ENCODE measurements at regions not wholly inside any gene's neighbourhood (a gene's known extent, or its start where the extent isn't known, plus 50 kb on each side); places are given as distances from the start of the nearest gene placed in this dataset.

DNA sequence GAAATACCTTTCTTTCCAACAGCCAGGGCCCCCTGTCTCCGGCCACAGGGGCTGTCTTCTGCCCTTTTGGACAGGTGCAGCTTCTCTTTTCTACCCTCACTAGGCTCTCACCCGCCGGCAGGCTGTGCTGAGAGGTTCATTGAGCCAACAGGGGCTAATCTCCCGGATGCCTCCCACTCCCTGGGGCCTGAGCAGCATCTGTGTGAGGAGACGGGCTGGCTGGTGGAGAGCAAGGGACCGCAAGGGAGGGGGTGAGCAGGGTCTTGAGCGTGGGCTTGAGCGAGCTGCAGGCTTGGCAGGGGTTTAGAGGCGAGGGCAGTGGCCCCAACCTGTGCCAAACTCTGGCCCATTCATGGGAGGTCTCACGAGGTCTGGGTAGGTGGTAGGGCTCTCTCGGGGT, 56.5 kb upstream of the CST7 start:
- H3K27ac ChIP-seq (ENCODE audit: extremely low read depth, low read depth, low read length) = no peak overlapping the region
- no peaks in the 10 kb centered on the region for H3K36me3 ChIP-seq (ENCODE audit: control insufficient read depth in 2 of 2, insufficient read depth in 1 of 2, low read length in 2 of 2)
- H3K4me3 ChIP-seq (ENCODE audit: low read depth, low read length) = no peak overlapping the region
- TF ChIP-seq ZNF837 (tag by site-specific recombination; IDR thresholded peaks at IDR 0.05) = no peak
- no peak for TF ChIP-seq ZNF426 (tag by site-specific recombination; IDR thresholded peaks at IDR 0.05)
- no peak for TF ChIP-seq MYNN (tag by site-specific recombination; IDR thresholded peaks at IDR 0.05; ENCODE audit: borderline replicate concordance)
- TF ChIP-seq, protein P1, sequence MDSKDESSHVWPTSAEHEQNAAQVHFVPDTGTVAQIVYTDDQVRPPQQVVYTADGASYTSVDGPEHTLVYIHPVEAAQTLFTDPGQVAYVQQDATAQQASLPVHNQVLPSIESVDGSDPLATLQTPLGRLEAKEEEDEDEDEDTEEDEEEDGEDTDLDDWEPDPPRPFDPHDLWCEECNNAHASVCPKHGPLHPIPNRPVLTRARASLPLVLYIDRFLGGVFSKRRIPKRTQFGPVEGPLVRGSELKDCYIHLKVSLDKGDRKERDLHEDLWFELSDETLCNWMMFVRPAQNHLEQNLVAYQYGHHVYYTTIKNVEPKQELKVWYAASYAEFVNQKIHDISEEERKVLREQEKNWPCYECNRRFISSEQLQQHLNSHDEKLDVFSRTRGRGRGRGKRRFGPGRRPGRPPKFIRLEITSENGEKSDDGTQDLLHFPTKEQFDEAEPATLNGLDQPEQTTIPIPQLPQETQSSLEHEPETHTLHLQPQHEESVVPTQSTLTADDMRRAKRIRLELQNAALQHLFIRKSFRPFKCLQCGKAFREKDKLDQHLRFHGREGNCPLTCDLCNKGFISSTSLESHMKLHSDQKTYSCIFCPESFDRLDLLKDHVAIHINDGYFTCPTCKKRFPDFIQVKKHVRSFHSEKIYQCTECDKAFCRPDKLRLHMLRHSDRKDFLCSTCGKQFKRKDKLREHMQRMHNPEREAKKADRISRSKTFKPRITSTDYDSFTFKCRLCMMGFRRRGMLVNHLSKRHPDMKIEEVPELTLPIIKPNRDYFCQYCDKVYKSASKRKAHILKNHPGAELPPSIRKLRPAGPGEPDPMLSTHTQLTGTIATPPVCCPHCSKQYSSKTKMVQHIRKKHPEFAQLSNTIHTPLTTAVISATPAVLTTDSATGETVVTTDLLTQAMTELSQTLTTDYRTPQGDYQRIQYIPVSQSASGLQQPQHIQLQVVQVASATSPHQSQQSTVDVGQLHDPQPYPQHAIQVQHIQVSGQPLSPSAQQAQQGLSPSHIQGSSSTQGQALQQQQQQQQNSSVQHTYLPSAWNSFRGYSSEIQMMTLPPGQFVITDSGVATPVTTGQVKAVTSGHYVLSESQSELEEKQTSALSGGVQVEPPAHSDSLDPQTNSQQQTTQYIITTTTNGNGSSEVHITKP (tag by site-specific recombination; IDR thresholded peaks at IDR 0.05) = no peak
- TF ChIP-seq KLF1 (tag by site-specific recombination; IDR thresholded peaks at IDR 0.05) = no peak
- TF ChIP-seq ZNF561 (tag by site-specific recombination; IDR thresholded peaks at IDR 0.05; ENCODE audit: borderline replicate concordance) = no peak
- no peak for TF ChIP-seq ZNF658 (tag by site-specific recombination; IDR thresholded peaks at IDR 0.05)
- no peak for TF ChIP-seq ZNF433 (tag by site-specific recombination; IDR thresholded peaks at IDR 0.05; ENCODE audit: low read depth)
- no peak for TF ChIP-seq GLIS2 (tag by site-specific recombination; IDR thresholded peaks at IDR 0.05)
- no peak for TF ChIP-seq ZNF2 (tag by site-specific recombination; IDR thresholded peaks at IDR 0.05)
- TF ChIP-seq, protein P2, sequence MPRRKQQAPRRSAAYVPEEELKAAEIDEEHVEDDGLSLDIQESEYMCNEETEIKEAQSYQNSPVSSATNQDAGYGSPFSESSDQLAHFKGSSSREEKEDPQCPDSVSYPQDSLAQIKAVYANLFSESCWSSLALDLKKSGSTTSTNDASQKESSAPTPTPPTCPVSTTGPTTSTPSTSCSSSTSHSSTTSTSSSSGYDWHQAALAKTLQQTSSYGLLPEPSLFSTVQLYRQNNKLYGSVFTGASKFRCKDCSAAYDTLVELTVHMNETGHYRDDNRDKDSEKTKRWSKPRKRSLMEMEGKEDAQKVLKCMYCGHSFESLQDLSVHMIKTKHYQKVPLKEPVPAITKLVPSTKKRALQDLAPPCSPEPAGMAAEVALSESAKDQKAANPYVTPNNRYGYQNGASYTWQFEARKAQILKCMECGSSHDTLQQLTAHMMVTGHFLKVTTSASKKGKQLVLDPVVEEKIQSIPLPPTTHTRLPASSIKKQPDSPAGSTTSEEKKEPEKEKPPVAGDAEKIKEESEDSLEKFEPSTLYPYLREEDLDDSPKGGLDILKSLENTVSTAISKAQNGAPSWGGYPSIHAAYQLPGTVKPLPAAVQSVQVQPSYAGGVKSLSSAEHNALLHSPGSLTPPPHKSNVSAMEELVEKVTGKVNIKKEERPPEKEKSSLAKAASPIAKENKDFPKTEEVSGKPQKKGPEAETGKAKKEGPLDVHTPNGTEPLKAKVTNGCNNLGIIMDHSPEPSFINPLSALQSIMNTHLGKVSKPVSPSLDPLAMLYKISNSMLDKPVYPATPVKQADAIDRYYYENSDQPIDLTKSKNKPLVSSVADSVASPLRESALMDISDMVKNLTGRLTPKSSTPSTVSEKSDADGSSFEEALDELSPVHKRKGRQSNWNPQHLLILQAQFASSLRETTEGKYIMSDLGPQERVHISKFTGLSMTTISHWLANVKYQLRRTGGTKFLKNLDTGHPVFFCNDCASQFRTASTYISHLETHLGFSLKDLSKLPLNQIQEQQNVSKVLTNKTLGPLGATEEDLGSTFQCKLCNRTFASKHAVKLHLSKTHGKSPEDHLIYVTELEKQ (tag by site-specific recombination; IDR thresholded peaks at IDR 0.05; ENCODE audit: borderline replicate concordance) = no peak
- TF ChIP-seq ZNF223 (tag by site-specific recombination; IDR thresholded peaks at IDR 0.05) = no peak
- TF ChIP-seq KLF7 (tag by site-specific recombination; IDR thresholded peaks at IDR 0.05; ENCODE audit: borderline replicate concordance) = no peak
- TF ChIP-seq ZNF394 (tag by site-specific recombination; IDR thresholded peaks at IDR 0.05; ENCODE audit: borderline replicate concordance) = no peak
- TF ChIP-seq ZNF701 (tag by site-specific recombination; IDR thresholded peaks at IDR 0.05) = no peak
- TF ChIP-seq, protein P3, sequence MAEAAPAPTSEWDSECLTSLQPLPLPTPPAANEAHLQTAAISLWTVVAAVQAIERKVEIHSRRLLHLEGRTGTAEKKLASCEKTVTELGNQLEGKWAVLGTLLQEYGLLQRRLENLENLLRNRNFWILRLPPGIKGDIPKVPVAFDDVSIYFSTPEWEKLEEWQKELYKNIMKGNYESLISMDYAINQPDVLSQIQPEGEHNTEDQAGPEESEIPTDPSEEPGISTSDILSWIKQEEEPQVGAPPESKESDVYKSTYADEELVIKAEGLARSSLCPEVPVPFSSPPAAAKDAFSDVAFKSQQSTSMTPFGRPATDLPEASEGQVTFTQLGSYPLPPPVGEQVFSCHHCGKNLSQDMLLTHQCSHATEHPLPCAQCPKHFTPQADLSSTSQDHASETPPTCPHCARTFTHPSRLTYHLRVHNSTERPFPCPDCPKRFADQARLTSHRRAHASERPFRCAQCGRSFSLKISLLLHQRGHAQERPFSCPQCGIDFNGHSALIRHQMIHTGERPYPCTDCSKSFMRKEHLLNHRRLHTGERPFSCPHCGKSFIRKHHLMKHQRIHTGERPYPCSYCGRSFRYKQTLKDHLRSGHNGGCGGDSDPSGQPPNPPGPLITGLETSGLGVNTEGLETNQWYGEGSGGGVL (tag by site-specific recombination; IDR thresholded peaks at IDR 0.05) = no peak
- TF ChIP-seq ZNF560 (tag by site-specific recombination; IDR thresholded peaks at IDR 0.05; ENCODE audit: borderline replicate concordance) = no peak
- no peak for TF ChIP-seq ZNF155 (tag by site-specific recombination; IDR thresholded peaks at IDR 0.05)
- no peak for TF ChIP-seq ZFP69B (tag by site-specific recombination; IDR thresholded peaks at IDR 0.05)
- TF ChIP-seq, protein P4, sequence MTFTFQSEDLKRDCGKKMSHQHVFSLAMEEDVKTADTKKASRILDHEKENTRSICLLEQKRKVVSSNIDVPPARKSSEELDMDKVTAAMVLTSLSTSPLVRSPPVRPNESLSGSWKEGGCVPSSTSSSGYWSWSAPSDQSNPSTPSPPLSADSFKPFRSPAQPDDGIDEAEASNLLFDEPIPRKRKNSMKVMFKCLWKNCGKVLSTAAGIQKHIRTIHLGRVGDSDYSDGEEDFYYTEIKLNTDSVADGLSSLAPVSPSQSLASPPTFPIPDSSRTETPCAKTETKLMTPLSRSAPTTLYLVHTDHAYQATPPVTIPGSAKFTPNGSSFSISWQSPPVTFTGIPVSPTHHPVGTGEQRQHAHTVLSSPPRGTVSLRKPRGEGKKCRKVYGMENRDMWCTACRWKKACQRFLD (tag by site-specific recombination; IDR thresholded peaks at IDR 0.05) = no peak
- POLR2A ChIA-PET = no interaction called here
- no peaks in the 10 kb centered on the region for H3K4me1 ChIP-seq (ENCODE audit: control insufficient read depth, insufficient read depth, low read length)
- CTCF ChIA-PET = no interaction called here
- no peaks in the 10 kb centered on the region for H3K9me3 ChIP-seq (ENCODE audit: control insufficient read depth, insufficient read depth, low read depth, low read length)
